ENCODE measurements at regions not wholly inside any gene's neighbourhood (a gene's known extent, or its start where the extent isn't known, plus 50 kb on each side); places are given as distances from the start of the nearest gene placed in this dataset.

DNA sequence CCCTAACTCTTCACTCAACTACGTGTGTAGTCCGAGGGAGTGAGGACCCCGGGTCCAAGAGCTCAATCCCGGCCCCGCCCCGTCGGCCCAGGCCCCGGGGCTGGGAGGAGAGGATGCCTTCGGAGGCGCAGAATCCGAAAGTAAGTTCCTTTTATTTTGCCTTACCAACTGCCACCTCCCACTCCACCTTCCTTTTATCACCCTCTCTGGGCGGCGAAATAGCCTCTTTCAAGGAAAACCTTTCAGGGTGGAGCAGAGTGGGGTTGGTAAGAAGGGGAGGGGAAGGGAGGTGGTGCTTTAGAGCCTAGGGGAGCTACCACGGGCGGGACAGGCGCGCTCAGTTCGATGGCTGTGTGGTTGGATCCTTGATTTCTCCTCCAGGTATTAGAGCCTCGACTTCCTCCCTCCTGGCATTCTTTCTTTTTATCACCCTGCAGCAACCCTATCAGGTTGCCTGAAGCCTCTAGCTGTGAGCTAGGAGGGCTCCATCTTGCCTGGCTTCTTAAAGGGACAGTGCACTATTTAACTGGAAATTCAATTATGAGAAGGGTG is 191.2 kb downstream of the RRAGB start:
- Histone ChIP-seq H3K9me3 (ENCODE audit: control extremely low read depth in 1 of 3, control insufficient read depth in 2 of 3, insufficient read depth in 1 of 3, low read length in 2 of 3) (no peaks in the 10 kb centered on the region), H3K27me3 (replicated peaks in 1 of 4; ENCODE audit: control extremely low read depth in 1 of 4, control insufficient read depth in 3 of 4, insufficient read depth in 4 of 4, low read length in 3 of 4) (no peaks in the 10 kb centered on the region), H2AFZ (ENCODE audit: insufficient read depth, low read depth, low read length, poor library complexity, severe bottlenecking) (peak overlapping the region; percentile 81), H3K36me3 (replicated peaks in 1 of 2; ENCODE audit: control extremely low read depth in 1 of 2, control insufficient read depth in 1 of 2, extremely low read depth in 1 of 2, insufficient read depth in 2 of 2, low read length in 1 of 2) (no peaks in the 10 kb centered on the region), H3K4me1 (ENCODE audit: control insufficient read depth in 2 of 2, insufficient read depth in 2 of 2, low read length in 2 of 2) (peaks cover 13 to 18% of the 10 kb centered on the region in 2 donors), H3K9ac (ENCODE audit: low read length) (peak overlapping the region; percentile 71), H4K20me1 (ENCODE audit: control insufficient read depth, insufficient read depth, low read length, poor library complexity, severe bottlenecking) (no peaks in the 10 kb centered on the region), H3K4me2 (replicated peaks; ENCODE audit: low read depth, low read length, poor library complexity, severe bottlenecking) (peak overlapping the region; percentile 71), H3K4me3 (ENCODE audit: control extremely low read depth in 1 of 5, extremely low read depth in 1 of 5, insufficient read depth in 1 of 5, low read depth in 2 of 5, low read length in 4 of 5) (peak overlapping the region; percentile 65 to 71 (median 68)), H3K79me2 (ENCODE audit: control insufficient read depth, insufficient read depth, low read length) (no peaks in the 10 kb centered on the region), H3K27ac (ENCODE audit: low read length in 2 of 2) (peak overlapping the region; percentile 57 to 61)
- DNase-seq (peak; percentile 35), ATAC-seq (ENCODE audit: low read depth) (peak; percentile 64)
- peak overlapping the region; percentile 98 for H3K4me3 Mint-ChIP-seq
- intact Hi-C loops (cut with micrococcal nuclease): loop anchor here (1.0 to 5.0 kb wide), 4 partner anchors 11 to 339 kb away; partner anchors contain the start of gene RRAGB
- no CpG with 5 or more reads among the region's 19 CpGs for WGBS (ENCODE audit: insufficient coverage)
- POLR2A ChIA-PET: interaction anchor here (0.5 to 2.8 kb wide), 4 partner anchors 11 to 325 kb away, joined by 3 to 14 read pairs (median 9); no protein-coding TSS in a partner anchor
- CTCF ChIA-PET: interaction anchor here (0.9 to 3.4 kb wide), 13 partner anchors 11 to 822 kb away, joined by 3 to 24 read pairs (median 5); partner anchors contain the start of genes KLF8 and RRAGB
- no peaks in the 10 kb centered on the region for H3K27me3 Mint-ChIP-seq
- H3K27ac Mint-ChIP-seq: peak overlapping the region; percentile 96
- no peaks in the 10 kb centered on the region for H3K9me3 Mint-ChIP-seq (ENCODE audit: insufficient read depth)
- peaks cover 32% of the 10 kb centered on the region for H3K4me1 Mint-ChIP-seq
- TF ChIP-seq, protein P1, sequence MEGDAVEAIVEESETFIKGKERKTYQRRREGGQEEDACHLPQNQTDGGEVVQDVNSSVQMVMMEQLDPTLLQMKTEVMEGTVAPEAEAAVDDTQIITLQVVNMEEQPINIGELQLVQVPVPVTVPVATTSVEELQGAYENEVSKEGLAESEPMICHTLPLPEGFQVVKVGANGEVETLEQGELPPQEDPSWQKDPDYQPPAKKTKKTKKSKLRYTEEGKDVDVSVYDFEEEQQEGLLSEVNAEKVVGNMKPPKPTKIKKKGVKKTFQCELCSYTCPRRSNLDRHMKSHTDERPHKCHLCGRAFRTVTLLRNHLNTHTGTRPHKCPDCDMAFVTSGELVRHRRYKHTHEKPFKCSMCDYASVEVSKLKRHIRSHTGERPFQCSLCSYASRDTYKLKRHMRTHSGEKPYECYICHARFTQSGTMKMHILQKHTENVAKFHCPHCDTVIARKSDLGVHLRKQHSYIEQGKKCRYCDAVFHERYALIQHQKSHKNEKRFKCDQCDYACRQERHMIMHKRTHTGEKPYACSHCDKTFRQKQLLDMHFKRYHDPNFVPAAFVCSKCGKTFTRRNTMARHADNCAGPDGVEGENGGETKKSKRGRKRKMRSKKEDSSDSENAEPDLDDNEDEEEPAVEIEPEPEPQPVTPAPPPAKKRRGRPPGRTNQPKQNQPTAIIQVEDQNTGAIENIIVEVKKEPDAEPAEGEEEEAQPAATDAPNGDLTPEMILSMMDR (IDR thresholded peaks at IDR 0.05): no peak
- TF ChIP-seq EZH2 (IDR thresholded peaks at IDR 0.05; ENCODE audit: borderline replicate concordance, insufficient read depth, low read depth, low read length, poor library complexity, severe bottlenecking): no peak

All from B cell (primary cell).